ENCODE measurements at regions not wholly inside any gene's neighbourhood (a gene's known extent, or its start where the extent isn't known, plus 50 kb on each side); places are given as distances from the start of the nearest gene placed in this dataset.

- peaks cover 7% of the 10 kb centered on the region for H3K4me1 ChIP-seq (ENCODE audit: insufficient read depth, low read length)
- H3K4me3 ChIP-seq (ENCODE audit: low read length), result no peak overlapping the region
- no peaks in the 10 kb centered on the region for H3K36me3 ChIP-seq (ENCODE audit: insufficient read depth, low read length)
- peaks cover 1% of the 10 kb centered on the region for H3K9me3 ChIP-seq (ENCODE audit: low read length)
- no peaks in the 10 kb centered on the region for H3K27me3 ChIP-seq (ENCODE audit: insufficient read depth, low read length)
- no peak overlapping the region for H2AFZ ChIP-seq (ENCODE audit: low read depth, low read length)
These were observed 193.4 kb upstream of the NOVA1 start for GRCh38 chr14:26791117-26791806.

- no peak overlapping the region for H3K4me3 ChIP-seq (ENCODE audit: low read length)
- no peaks in the 10 kb centered on the region for H3K9me3 ChIP-seq (ENCODE audit: low read length)
- no peaks in the 10 kb centered on the region for H3K36me3 ChIP-seq (ENCODE audit: insufficient read depth, low read length)
- no peaks in the 10 kb centered on the region for H3K27me3 ChIP-seq (ENCODE audit: insufficient read depth, low read length)
- H2AFZ ChIP-seq (ENCODE audit: low read depth, low read length), result no peak overlapping the region
- peaks cover 7% of the 10 kb centered on the region for H3K4me1 ChIP-seq (ENCODE audit: insufficient read depth, low read length)
These were observed 196.9 kb upstream of the NOVA1 start for GRCh38 chr14:26794731-26795130.

- Histone ChIP-seq H3K9me3 (ENCODE audit: low read length) (no peaks in the 10 kb centered on the region), H3K27me3 (ENCODE audit: insufficient read depth, low read length) (no peaks in the 10 kb centered on the region), H3K36me3 (ENCODE audit: insufficient read depth, low read length) (no peaks in the 10 kb centered on the region), H3K4me1 (ENCODE audit: insufficient read depth, low read length) (no peaks in the 10 kb centered on the region), H2AFZ (ENCODE audit: low read depth, low read length) (no peak overlapping the region), H3K4me3 (ENCODE audit: low read length) (no peak overlapping the region)
These were observed 210.6 kb upstream of the NOVA1 start for GRCh38 chr14:26808407-26808806.

- Histone ChIP-seq H3K9me3 (ENCODE audit: low read length) (no peaks in the 10 kb centered on the region), H3K27me3 (ENCODE audit: insufficient read depth, low read length) (no peaks in the 10 kb centered on the region), H3K4me3 (ENCODE audit: low read length) (no peak overlapping the region), H2AFZ (ENCODE audit: low read depth, low read length) (no peak overlapping the region), H3K4me1 (ENCODE audit: insufficient read depth, low read length) (no peaks in the 10 kb centered on the region), H3K36me3 (ENCODE audit: insufficient read depth, low read length) (no peaks in the 10 kb centered on the region)
These were observed 212.8 kb upstream of the NOVA1 start for GRCh38 chr14:26810631-26811030.

GRCh38 chr14:26811756-26812305 is 214.0 kb upstream of the NOVA1 start:
- Histone ChIP-seq H2AFZ (ENCODE audit: low read depth, low read length) (no peak overlapping the region), H3K4me3 (ENCODE audit: low read length) (no peak overlapping the region), H3K27me3 (ENCODE audit: insufficient read depth, low read length) (no peaks in the 10 kb centered on the region), H3K36me3 (ENCODE audit: insufficient read depth, low read length) (no peaks in the 10 kb centered on the region), H3K4me1 (ENCODE audit: insufficient read depth, low read length) (no peaks in the 10 kb centered on the region), H3K9me3 (ENCODE audit: low read length) (no peaks in the 10 kb centered on the region)

- Histone ChIP-seq H2AFZ (ENCODE audit: low read depth, low read length) (peak overlapping the region; percentile 77), H3K4me3 (ENCODE audit: low read length) (no peak overlapping the region), H3K27me3 (ENCODE audit: insufficient read depth, low read length) (no peaks in the 10 kb centered on the region), H3K9me3 (ENCODE audit: low read length) (no peaks in the 10 kb centered on the region), H3K4me1 (ENCODE audit: insufficient read depth, low read length) (no peaks in the 10 kb centered on the region), H3K36me3 (ENCODE audit: insufficient read depth, low read length) (no peaks in the 10 kb centered on the region)
These were observed 222.3 kb upstream of the NOVA1 start for GRCh38 chr14:26820138-26820537.

GRCh38 chr14:26820572-26820971 is 222.7 kb upstream of the NOVA1 start:
- Histone ChIP-seq H2AFZ (ENCODE audit: low read depth, low read length) (peak overlapping the region; percentile 77), H3K4me3 (ENCODE audit: low read length) (no peak overlapping the region), H3K27me3 (ENCODE audit: insufficient read depth, low read length) (no peaks in the 10 kb centered on the region), H3K9me3 (ENCODE audit: low read length) (no peaks in the 10 kb centered on the region), H3K36me3 (ENCODE audit: insufficient read depth, low read length) (no peaks in the 10 kb centered on the region), H3K4me1 (ENCODE audit: insufficient read depth, low read length) (no peaks in the 10 kb centered on the region)

GRCh38 chr14:26828741-26829140 is 230.9 kb upstream of the NOVA1 start:
- no peaks in the 10 kb centered on the region for H3K9me3 ChIP-seq (ENCODE audit: low read length)
- H3K36me3 ChIP-seq (ENCODE audit: insufficient read depth, low read length), result no peaks in the 10 kb centered on the region
- no peaks in the 10 kb centered on the region for H3K4me1 ChIP-seq (ENCODE audit: insufficient read depth, low read length)
- H2AFZ ChIP-seq (ENCODE audit: low read depth, low read length), result no peak overlapping the region
- H3K27me3 ChIP-seq (ENCODE audit: insufficient read depth, low read length), result no peaks in the 10 kb centered on the region
- no peak overlapping the region for H3K4me3 ChIP-seq (ENCODE audit: low read length)

GRCh38 chr14:26833621-26834176 is 235.9 kb upstream of the NOVA1 start:
- Histone ChIP-seq H3K36me3 (ENCODE audit: insufficient read depth, low read length) (no peaks in the 10 kb centered on the region), H2AFZ (ENCODE audit: low read depth, low read length) (no peak overlapping the region), H3K4me3 (ENCODE audit: low read length) (no peak overlapping the region), H3K27me3 (ENCODE audit: insufficient read depth, low read length) (no peaks in the 10 kb centered on the region), H3K9me3 (ENCODE audit: low read length) (no peaks in the 10 kb centered on the region), H3K4me1 (ENCODE audit: insufficient read depth, low read length) (peaks cover 10% of the 10 kb centered on the region)

- Histone ChIP-seq H3K4me3 (ENCODE audit: low read length) (no peak overlapping the region), H3K9me3 (ENCODE audit: low read length) (no peaks in the 10 kb centered on the region), H3K4me1 (ENCODE audit: insufficient read depth, low read length) (peaks cover 12% of the 10 kb centered on the region), H2AFZ (ENCODE audit: low read depth, low read length) (peak overlapping the region; percentile 80), H3K27me3 (ENCODE audit: insufficient read depth, low read length) (no peaks in the 10 kb centered on the region), H3K36me3 (ENCODE audit: insufficient read depth, low read length) (no peaks in the 10 kb centered on the region)
These were observed 238.2 kb upstream of the NOVA1 start for GRCh38 chr14:26835979-26836570.

GRCh38 chr14:26839481-26839880 is 241.6 kb upstream of the NOVA1 start:
- no peaks in the 10 kb centered on the region for H3K9me3 ChIP-seq (ENCODE audit: low read length)
- H3K4me3 ChIP-seq (ENCODE audit: low read length), result no peak overlapping the region
- H3K36me3 ChIP-seq (ENCODE audit: insufficient read depth, low read length), result no peaks in the 10 kb centered on the region
- no peak overlapping the region for H2AFZ ChIP-seq (ENCODE audit: low read depth, low read length)
- H3K27me3 ChIP-seq (ENCODE audit: insufficient read depth, low read length), result no peaks in the 10 kb centered on the region
- peaks cover 23% of the 10 kb centered on the region for H3K4me1 ChIP-seq (ENCODE audit: insufficient read depth, low read length)

GRCh38 chr14:26841326-26841725 is 243.5 kb upstream of the NOVA1 start:
- H3K36me3 ChIP-seq (ENCODE audit: insufficient read depth, low read length), result no peaks in the 10 kb centered on the region
- no peak overlapping the region for H3K4me3 ChIP-seq (ENCODE audit: low read length)
- H3K27me3 ChIP-seq (ENCODE audit: insufficient read depth, low read length), result no peaks in the 10 kb centered on the region
- no peaks in the 10 kb centered on the region for H3K9me3 ChIP-seq (ENCODE audit: low read length)
- no peak overlapping the region for H2AFZ ChIP-seq (ENCODE audit: low read depth, low read length)
- peaks cover 30% of the 10 kb centered on the region for H3K4me1 ChIP-seq (ENCODE audit: insufficient read depth, low read length)

- no peak overlapping the region for H2AFZ ChIP-seq (ENCODE audit: low read depth, low read length)
- no peak overlapping the region for H3K4me3 ChIP-seq (ENCODE audit: low read length)
- no peaks in the 10 kb centered on the region for H3K9me3 ChIP-seq (ENCODE audit: low read length)
- peaks cover 24% of the 10 kb centered on the region for H3K4me1 ChIP-seq (ENCODE audit: insufficient read depth, low read length)
- H3K27me3 ChIP-seq (ENCODE audit: insufficient read depth, low read length), result no peaks in the 10 kb centered on the region
- H3K36me3 ChIP-seq (ENCODE audit: insufficient read depth, low read length), result no peaks in the 10 kb centered on the region
These were observed 244.3 kb upstream of the NOVA1 start for GRCh38 chr14:26841920-26842741.
